AG04450 (cell line): ENCODE measurements at regions not wholly inside any gene's neighbourhood (a gene's known extent, or its start where the extent isn't known, plus 50 kb on each side); places are given as distances from the start of the nearest gene placed in this dataset.

ENCODE experiments used
- CTCF ChIA-PET: fragments of 300-600, 350-600 bp; formaldehyde crosslinking; extraction: SDS; loops from one replicate; lab custom pipeline; 2022; ENCODE audit warnings: antibody characterized with exemption, inconsistent platforms; lab: Charles Lee
- POLR2A ChIA-PET: fragments of 350-600 bp; formaldehyde crosslinking; extraction: SDS; loops from one replicate; lab custom pipeline; 2021; ENCODE audit warnings: antibody characterized with exemption, inconsistent platforms; lab: Yijun Ruan, JAX
- DNase-seq: peaks from one replicate; pipeline ENCODE4 v3.0.0-alpha.2; 2011; ENCODE audit warnings: low read depth, low spot score
- H3K27ac ChIP-seq: one replicate; pipeline ENCODE4 v1.5.1; 2012; ENCODE audit warnings: low read depth, low read length, control low read depth
- H3K27me3 ChIP-seq: one replicate; pipeline ENCODE4 v1.6.0; 2012; ENCODE audit warnings: low read length; ENCODE audit not compliant: control insufficient read depth, insufficient read depth
- H3K4me3 ChIP-seq: 2 replicates; pipeline ENCODE4 v1.5.1; 2011; ENCODE audit warnings: mild to moderate bottlenecking, low read depth, low read length, control low read depth
- H3K9me3 ChIP-seq: 2 replicates; pipeline ENCODE4 v1.5.1; 2012; ENCODE audit warnings: low read length; ENCODE audit not compliant: control insufficient read depth, insufficient read depth
- CTCF ChIP-seq: IDR thresholded peaks from 2 replicates; pipeline ENCODE4 v1.5.1; 2011; ENCODE audit warnings: low read depth, low read length, control low read depth, inconsistent platforms

DNA sequence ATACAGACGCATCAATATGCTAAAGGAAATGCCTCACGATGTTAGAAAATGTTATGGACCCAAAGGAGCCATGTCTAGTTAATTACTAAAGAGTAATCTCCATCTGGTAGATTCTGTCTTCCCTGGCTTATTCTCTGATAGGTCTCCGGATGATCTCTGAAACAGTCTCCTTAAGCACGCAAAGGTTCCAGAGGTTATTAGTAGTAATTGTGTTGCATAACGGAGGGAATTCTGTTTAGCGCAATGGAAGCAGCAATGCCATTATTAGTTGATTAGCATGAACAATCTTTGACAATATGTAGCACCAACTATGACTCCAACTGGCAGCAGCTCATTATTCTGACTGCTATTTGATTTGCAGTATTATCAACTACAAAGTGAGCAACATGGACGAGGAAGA, 952.5 kb upstream of the SEMA6D start:
- no peak for DNase-seq
- ChIA-PET POLR2A (no interaction called here), CTCF (no interaction called here)
- Histone ChIP-seq H3K4me3 (no peak overlapping the region), H3K27me3 (no peaks in the 10 kb centered on the region), H3K9me3 (peaks cover 6% of the 10 kb centered on the region; the same call in 1 of the 2 replicates), H3K27ac (no peak overlapping the region)
- TF ChIP-seq CTCF, result no peak

DNA sequence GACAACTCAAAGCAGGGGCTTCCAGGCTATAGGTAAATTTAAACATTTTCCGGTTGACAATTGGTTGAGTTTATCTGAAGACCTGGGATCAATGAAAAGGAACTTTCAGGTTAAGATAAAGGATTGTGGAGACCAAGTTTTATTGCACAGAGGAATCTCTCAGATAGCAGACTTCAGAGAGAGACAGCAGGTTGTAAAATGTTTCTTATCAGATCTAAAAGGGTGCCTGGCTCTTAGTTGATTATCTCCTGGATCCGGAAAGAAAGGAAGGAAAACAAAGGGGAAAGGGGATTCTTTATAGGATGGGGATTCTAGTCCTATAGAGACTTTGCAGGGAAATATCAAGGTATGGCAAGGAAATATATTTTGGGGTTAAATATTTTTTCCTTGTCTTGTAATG, 951.3 kb upstream of the SEMA6D start:
- CTCF ChIA-PET, result no interaction called here
- no peak for TF ChIP-seq CTCF
- Histone ChIP-seq H3K9me3 (peaks cover 6% of the 10 kb centered on the region; the same call in 1 of the 2 replicates), H3K27ac (no peak overlapping the region), H3K4me3 (no peak overlapping the region), H3K27me3 (no peaks in the 10 kb centered on the region)
- POLR2A ChIA-PET, result no interaction called here
- DNase-seq, result no peak

- no peak for DNase-seq
- Histone ChIP-seq H3K4me3 (no peak overlapping the region), H3K27ac (no peak overlapping the region), H3K9me3 (peaks cover 9% of the 10 kb centered on the region), H3K27me3 (no peaks in the 10 kb centered on the region)
- TF ChIP-seq CTCF, result no peak
- ChIA-PET POLR2A (no interaction called here), CTCF (no interaction called here)
Measured at GRCh38 chr15:46768287-46768686, 949.0 kb upstream of the SEMA6D start.

GRCh38 chr15:46773016-46773415, 944.3 kb upstream of the SEMA6D start:
- Histone ChIP-seq H3K4me3 (no peak overlapping the region), H3K9me3 (peaks cover 9% of the 10 kb centered on the region), H3K27me3 (no peaks in the 10 kb centered on the region), H3K27ac (no peak overlapping the region)
- no peak for TF ChIP-seq CTCF
- DNase-seq, result no peak
- ChIA-PET POLR2A (no interaction called here), CTCF (no interaction called here)

- DNase-seq, result no peak
- Histone ChIP-seq H3K27me3 (no peaks in the 10 kb centered on the region), H3K4me3 (no peak overlapping the region), H3K27ac (no peak overlapping the region), H3K9me3 (no peaks in the 10 kb centered on the region)
- no peak for TF ChIP-seq CTCF
- POLR2A ChIA-PET, result no interaction called here
- CTCF ChIA-PET, result no interaction called here
Measured at GRCh38 chr15:46778876-46779275, 938.4 kb upstream of the SEMA6D start.
